ENCODE measurements at regions not wholly inside any gene's neighbourhood (a gene's known extent, or its start where the extent isn't known, plus 50 kb on each side); places are given as distances from the start of the nearest gene placed in this dataset.
A peak's percentile ranks its signal among the peaks of the same experiment; 100 is the strongest.
"Not testable (repeated sequence)": the region's sequence is repeated elsewhere in the genome, so short reads cannot be mapped to it uniquely, and the experiment has no call there.

- DNase-seq, result not testable (repeated sequence)
Observed at GRCh38 chr7:57060506-57060905, 71.7 kb downstream of the ZNF479 start.

DNA sequence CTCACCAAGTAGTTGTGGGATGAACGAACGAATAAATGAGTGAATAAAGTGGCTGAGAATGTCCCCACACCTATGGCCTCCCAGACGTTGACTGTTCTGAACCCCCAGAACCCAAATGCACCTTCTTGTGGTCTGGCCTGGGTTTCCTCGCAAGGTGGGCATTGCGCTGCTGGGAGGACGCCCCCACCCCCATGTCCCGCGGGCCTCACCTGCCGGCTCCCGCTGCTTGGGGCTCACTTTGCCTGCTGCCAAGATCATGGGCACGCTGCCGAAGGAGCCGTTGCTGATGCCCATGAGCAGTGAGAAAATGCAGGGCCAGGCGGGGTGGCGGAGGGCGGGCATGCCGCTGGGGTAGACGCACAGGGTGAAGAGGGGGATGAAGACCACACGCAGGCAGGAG is 115.9 kb downstream of the ZNF479 start:
- not testable (repeated sequence) for DNase-seq

DNA sequence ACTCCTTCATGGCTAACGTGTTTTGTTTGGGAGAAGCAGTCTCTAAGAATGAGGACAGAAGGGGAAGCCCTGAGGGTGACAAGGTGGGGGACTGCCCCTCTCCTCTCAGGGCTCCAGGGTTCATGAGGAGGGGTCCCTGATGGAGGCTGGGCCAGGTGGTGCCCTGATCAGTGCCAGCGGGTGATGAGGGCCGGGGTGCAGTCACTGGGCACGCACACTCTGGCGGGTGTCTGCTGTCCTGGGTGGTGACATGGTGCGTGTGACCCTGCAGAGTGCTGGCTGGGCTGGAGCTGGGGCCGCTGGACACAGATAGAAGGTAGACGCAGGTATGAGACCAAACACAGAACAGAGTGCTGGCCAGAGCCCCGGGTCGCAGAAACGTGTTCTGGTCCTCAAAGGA is 118.5 kb downstream of the ZNF479 start:
- not testable (repeated sequence) for DNase-seq

DNA sequence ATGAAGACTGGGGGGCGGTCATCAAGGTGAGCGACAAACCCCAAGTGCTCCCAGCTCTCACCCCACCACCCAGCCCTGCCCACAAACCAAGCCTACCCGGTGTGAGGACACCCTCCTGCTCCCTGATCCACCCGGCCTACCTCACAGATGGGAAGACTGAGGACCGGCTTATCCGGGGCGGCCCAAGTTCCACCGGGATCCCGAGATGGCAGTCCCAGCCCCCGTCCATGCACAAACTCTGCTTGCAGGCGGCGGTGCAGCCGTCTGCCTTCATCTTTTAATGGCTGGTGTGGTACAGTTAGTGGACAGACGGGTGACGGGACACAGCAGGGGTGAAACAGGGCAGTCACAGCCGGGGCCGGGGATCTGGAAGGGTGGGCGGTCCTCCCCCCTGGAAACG is 119.3 kb downstream of the ZNF479 start:
- DNase-seq, result not testable (repeated sequence)

GRCh38 chr7:57009230-57009629 is 123.0 kb downstream of the ZNF479 start:
- DNase-seq, result not testable (repeated sequence)

GRCh38 chr7:57005974-57006373 is 126.3 kb downstream of the ZNF479 start:
- not testable (repeated sequence) for DNase-seq

DNA sequence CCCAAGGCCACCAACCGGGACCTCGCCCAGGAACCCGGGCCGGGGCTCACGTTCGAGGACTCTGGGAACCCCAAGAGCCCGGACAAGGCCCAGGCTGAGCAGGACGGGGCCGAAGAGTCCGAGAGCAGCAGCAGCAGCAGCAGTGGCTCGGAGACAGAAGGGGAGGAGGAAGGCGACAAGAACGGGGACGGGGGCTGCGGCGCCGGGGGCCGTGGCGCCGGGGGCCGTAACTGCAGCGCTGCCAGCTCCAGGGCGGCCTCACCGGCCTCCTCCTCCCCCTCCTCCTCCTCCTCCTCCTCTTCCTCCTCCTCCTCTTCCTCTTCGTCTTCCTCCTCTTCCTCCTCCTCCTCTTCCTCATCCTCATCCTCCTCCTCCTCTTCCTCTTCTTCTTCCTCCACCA is 128.4 kb downstream of the ZNF479 start:
- DNase-seq, result not testable (repeated sequence)

GRCh38 chr7:57001926-57002325 is 130.3 kb downstream of the ZNF479 start:
- DNase-seq, result not testable (repeated sequence)

- DNase-seq, result not testable (repeated sequence)
Observed at GRCh38 chr7:56993779-56994178, 138.5 kb downstream of the ZNF479 start.

GRCh38 chr7:56957737-56958408 is 174.4 kb downstream of the ZNF479 start:
- not testable (repeated sequence) for DNase-seq

DNA sequence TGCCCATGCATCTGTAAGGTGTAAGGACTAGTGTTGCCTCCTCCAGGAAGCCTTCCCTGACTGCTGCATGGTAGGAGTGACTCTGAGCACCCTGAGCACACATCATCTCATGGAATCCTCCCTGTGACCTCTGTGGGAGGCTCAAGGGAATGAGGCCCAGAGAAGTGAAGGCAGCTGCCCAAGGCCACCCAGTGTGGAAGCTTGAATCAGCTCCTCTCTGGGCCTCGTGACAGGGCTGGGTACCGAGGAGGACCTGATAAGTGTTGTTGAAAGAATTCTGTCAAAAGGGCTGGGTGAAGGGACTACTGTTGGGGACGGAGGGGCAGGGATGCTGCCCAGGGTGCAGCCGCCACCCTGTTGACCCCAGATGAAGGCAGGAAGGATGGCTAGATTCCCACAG is 175.2 kb downstream of the ZNF479 start:
- DNase-seq, result not testable (repeated sequence)

DNA sequence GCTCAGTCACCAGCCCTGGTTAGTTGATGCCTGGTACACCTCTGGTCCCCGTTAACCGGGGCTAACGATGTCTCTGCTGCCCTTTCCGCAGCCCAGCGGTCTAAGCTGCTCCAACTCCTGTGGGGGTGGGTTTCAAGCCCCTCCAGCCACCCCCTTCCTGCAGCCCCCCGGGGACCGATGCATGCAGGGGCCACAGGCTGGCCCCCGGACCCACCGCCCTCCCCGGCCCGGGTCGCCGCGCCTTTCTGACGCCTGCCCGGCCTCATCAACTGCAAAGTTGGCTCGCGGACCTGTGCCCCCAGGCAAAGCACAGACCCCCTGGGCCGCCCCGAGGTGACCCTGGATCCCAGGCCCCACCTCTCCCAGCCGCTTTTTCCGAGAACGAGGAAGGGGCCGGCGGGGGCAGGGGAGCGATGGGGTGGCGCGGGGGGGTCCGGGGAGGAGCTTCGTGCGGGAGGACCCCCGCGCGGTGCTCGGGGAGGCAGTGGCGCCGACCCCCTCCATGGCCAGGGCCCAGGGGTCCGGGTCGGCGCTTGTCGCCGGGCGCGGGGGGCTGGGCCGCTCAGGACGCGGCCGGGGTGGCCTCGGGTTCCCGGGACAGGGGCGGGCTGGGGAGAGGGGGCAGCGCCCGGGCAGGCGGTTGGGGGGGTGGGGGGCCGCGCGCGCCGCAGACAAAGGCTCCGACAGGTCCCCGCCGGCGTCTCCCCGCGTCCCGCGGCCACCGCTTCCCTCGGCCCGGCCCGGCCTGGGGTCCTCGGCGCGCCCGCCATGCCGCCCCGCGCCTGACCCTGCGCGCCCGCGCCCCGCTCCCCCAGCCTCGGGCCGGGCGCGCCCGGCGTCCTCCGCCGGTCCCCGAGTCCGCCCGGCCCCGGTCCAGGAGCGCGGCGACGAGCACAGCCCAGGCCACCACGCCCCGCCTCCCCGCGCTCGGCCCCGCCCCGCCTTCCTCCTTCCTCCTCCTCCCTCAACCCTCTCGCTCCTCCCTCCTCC is 183.6 kb downstream of the ZNF479 start:
- DNase-seq, result not testable (repeated sequence)

DNA sequence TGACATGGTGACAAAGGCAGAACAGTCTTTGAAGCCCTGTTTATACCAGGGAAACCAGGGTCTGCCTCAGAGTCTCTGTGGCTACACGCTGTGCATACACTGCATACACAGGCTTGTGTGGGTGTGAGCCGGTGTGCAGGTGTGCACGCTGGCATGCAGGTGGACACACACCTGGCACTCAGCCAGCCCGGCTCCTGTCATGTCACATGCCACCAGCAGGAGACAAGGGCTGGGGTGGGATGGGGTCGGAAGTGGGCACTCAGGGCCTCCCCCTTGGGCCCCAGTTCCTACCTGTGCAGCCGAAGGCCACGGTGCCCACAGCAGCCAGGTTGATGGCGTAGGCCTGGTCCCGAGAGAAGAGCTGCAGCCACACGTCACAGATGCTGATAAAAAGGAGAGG is 192.2 kb downstream of the ZNF479 start:
- not testable (repeated sequence) for DNase-seq

GRCh38 chr7:56923892-56924291 is 208.3 kb downstream of the ZNF479 start:
- DNase-seq, result not testable (repeated sequence)

DNA sequence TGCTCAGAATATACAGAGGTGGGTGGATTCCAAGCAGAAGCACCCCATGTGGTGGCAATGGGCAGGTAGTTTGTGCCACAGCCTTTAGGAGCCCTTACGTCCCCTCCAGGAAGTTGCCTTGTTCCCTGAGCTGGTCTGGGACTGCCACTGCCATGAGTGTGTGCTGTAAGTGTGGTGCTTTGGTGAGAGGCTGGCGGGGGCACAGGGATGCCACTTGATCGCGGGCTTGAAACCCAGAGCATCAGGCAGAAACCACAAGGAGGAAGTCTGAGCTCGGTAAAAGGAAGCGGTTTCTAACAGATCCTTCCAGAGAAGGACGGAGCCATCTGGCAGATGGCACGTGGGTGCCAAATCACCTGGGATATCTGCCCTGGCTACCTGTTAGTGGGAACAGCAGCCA is 221.3 kb downstream of the ZNF479 start:
- DNase-seq, result not testable (repeated sequence)

DNA sequence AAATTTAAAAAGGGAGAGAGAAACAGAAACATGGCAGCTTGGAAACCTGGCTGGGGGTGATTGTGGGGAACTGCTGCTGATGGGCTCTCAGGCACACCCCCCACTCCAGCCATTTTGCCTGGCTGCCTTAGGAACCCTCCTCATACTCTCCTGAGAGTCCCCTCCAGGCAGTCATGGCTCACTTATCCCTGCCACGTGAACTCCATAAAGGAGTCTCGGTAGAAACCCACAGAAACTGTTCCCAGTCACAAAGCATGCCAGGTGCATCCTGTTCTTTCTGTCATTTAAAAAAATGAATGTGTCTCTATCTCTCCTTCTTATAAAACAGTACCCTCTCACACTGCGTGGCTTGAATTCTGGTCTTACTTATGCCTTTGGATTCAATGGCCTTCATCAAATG is 242.8 kb downstream of the ZNF479 start:
- DNase-seq, result not testable (repeated sequence)

DNA sequence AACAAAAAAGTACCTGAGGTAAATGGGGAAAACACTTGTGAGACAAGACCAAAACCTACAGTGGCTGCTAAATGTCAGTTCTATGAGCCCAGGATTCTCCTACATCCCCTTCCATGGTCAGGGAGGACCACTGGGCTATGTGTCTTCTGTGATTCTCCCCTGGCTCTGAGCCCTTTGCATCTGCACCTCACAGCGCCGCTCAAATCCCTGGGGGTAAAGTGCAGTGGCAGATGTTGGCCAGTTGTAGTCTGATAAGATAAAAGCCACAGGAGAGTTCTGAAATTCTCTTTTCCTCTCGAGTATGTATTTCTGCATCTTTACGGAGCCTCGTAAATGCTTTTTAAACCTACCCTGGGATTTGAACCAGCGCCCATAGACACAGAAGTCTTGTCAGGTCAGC is 247.1 kb downstream of the ZNF479 start:
- DNase-seq, result not testable (repeated sequence)

- DNase-seq, result peak in 1 of 2 donors; percentile 1
Observed at GRCh38 chr7:56882318-56882717, 249.9 kb downstream of the ZNF479 start.
